ENCODE measurements at regions not wholly inside any gene's neighbourhood (a gene's known extent, or its start where the extent isn't known, plus 50 kb on each side); places are given as distances from the start of the nearest gene placed in this dataset.

- DNase-seq (ENCODE audit: low read depth in 2 of 3, low spot score in 2 of 3): peak in 1 of 3 donors; percentile 28
Observed at GRCh38 chr2:21251216-21251980, 127.6 kb downstream of the TDRD15 start.

GRCh38 chr2:21253311-21254027 is 129.7 kb downstream of the TDRD15 start:
- no peak for DNase-seq (ENCODE audit: low read depth in 2 of 3, low spot score in 2 of 3)

- DNase-seq (ENCODE audit: low read depth in 2 of 3, low spot score in 2 of 3): no peak
Observed at GRCh38 chr2:21254170-21254965, 130.6 kb downstream of the TDRD15 start.

- DNase-seq (ENCODE audit: low read depth in 2 of 3, low spot score in 2 of 3): peak in 2 of 3 donors; percentile 72 to 94
Observed at GRCh38 chr2:21256006-21256405, 132.2 kb downstream of the TDRD15 start.

- DNase-seq (ENCODE audit: low read depth in 2 of 3, low spot score in 2 of 3): no peak
Observed at GRCh38 chr2:21257621-21258020, 133.9 kb downstream of the TDRD15 start.

GRCh38 chr2:21258082-21258481 is 134.3 kb downstream of the TDRD15 start:
- no peak for DNase-seq (ENCODE audit: low read depth in 2 of 3, low spot score in 2 of 3)

GRCh38 chr2:21260311-21260710 is 136.5 kb downstream of the TDRD15 start:
- no peak for DNase-seq (ENCODE audit: low read depth in 2 of 3, low spot score in 2 of 3)

GRCh38 chr2:21261591-21261990 is 137.8 kb downstream of the TDRD15 start:
- no peak for DNase-seq (ENCODE audit: low read depth in 2 of 3, low spot score in 2 of 3)

GRCh38 chr2:21262426-21262940 is 138.7 kb downstream of the TDRD15 start:
- no peak for DNase-seq (ENCODE audit: low read depth in 2 of 3, low spot score in 2 of 3)

- no peak for DNase-seq (ENCODE audit: low read depth in 2 of 3, low spot score in 2 of 3)
Observed at GRCh38 chr2:21263622-21264021, 139.9 kb downstream of the TDRD15 start.

- no peak for DNase-seq (ENCODE audit: low read depth in 2 of 3, low spot score in 2 of 3)
Observed at GRCh38 chr2:21265752-21266151, 142.0 kb downstream of the TDRD15 start.

GRCh38 chr2:21267232-21267835 is 143.6 kb downstream of the TDRD15 start:
- DNase-seq (ENCODE audit: low read depth in 2 of 3, low spot score in 2 of 3): no peak

GRCh38 chr2:21268197-21268877 is 144.6 kb downstream of the TDRD15 start:
- DNase-seq (ENCODE audit: low read depth in 2 of 3, low spot score in 2 of 3): no peak

- no peak for DNase-seq (ENCODE audit: low read depth in 2 of 3, low spot score in 2 of 3)
Observed at GRCh38 chr2:21268878-21269224, 145.1 kb downstream of the TDRD15 start.

GRCh38 chr2:21269382-21269781 is 145.6 kb downstream of the TDRD15 start:
- no peak for DNase-seq (ENCODE audit: low read depth in 2 of 3, low spot score in 2 of 3)

- DNase-seq (ENCODE audit: low read depth in 2 of 3, low spot score in 2 of 3): no peak
Observed at GRCh38 chr2:21270083-21270491, 146.3 kb downstream of the TDRD15 start.

GRCh38 chr2:21270708-21271122 is 146.9 kb downstream of the TDRD15 start:
- no peak for DNase-seq (ENCODE audit: low read depth in 2 of 3, low spot score in 2 of 3)

- no peak for DNase-seq (ENCODE audit: low read depth in 2 of 3, low spot score in 2 of 3)
Observed at GRCh38 chr2:21276163-21276562, 152.4 kb downstream of the TDRD15 start.

GRCh38 chr2:21277068-21278056 is 153.6 kb downstream of the TDRD15 start:
- DNase-seq (ENCODE audit: low read depth in 2 of 3, low spot score in 2 of 3): no peak

Measured in hematopoietic multipotent progenitor cell (in vitro differentiated cells).